Left ventricle myocardium inferior (tissue), 1 donor: ENCODE measurements at regions not wholly inside any gene's neighbourhood (a gene's known extent, or its start where the extent isn't known, plus 50 kb on each side); places are given as distances from the start of the nearest gene placed in this dataset.
"Not testable (repeated sequence)": the region's sequence is repeated elsewhere in the genome, so short reads cannot be mapped to it uniquely, and the experiment has no call there.

ENCODE experiments used
- DNase-seq: peaks from one replicate; pipeline ENCODE4 v3.0.0-alpha.2; 2020
- H3K27ac ChIP-seq: fragments of 200-600 bp; replicated peaks from 2 replicates; pipeline ENCODE4 v1.8.0; 2021
- H3K27me3 ChIP-seq: fragments of 200-600 bp; 2 replicates; pipeline ENCODE4 v1.8.0; 2021; ENCODE audit warnings: low read depth
- H3K36me3 ChIP-seq: fragments of 200-600 bp; 2 replicates; pipeline ENCODE4 v1.8.0; 2021
- H3K4me1 ChIP-seq: fragments of 200-600 bp; 2 replicates; pipeline ENCODE4 v1.8.0; 2021
- H3K4me3 ChIP-seq: fragments of 200-600 bp; 2 replicates; pipeline ENCODE4 v1.8.0; 2021; ENCODE audit warnings: mild to moderate bottlenecking, moderate library complexity
- H3K9me3 ChIP-seq: fragments of 200-600 bp; replicated peaks from 2 replicates; pipeline ENCODE4 v1.8.0; 2021
- CTCF ChIP-seq: fragments of 200-600 bp; IDR thresholded peaks from 2 replicates; pipeline ENCODE4 v1.8.0; 2021; ENCODE audit warnings: antibody characterized with exemption, mild to moderate bottlenecking, borderline replicate concordance
- intact Hi-C: fragments of 100-400 bp; cut with micrococcal nuclease; formaldehyde crosslinking; loops from one replicate; pipeline ENCODE4 v1.11.0; 2022
- donor health status: DM: no; HTN: yes; CAD: no; lungs with severe emphysema.

- DNase-seq: no peak
- Histone ChIP-seq H3K27me3 (no peaks in the 10 kb centered on the region), H3K27ac (no peak overlapping the region), H3K36me3 (no peaks in the 10 kb centered on the region), H3K4me1 (no peaks in the 10 kb centered on the region), H3K9me3 (peaks cover 15% of the 10 kb centered on the region), H3K4me3 (no peak overlapping the region)
- TF ChIP-seq CTCF: no peak
- intact Hi-C loops: no loop called here
These were observed 256.8 kb downstream of the TRIML1 start for GRCh38 chr4:188396037-188396436.

GRCh38 chr4:188399834-188400233 is 260.6 kb downstream of the TRIML1 start:
- H3K27ac ChIP-seq: no peak overlapping the region
- no peaks in the 10 kb centered on the region for H3K36me3 ChIP-seq
- DNase-seq: no peak
- H3K9me3 ChIP-seq: peaks cover 16% of the 10 kb centered on the region
- H3K4me3 ChIP-seq: no peak overlapping the region
- intact Hi-C loops: no loop called here
- TF ChIP-seq CTCF: no peak
- no peaks in the 10 kb centered on the region for H3K27me3 ChIP-seq
- no peaks in the 10 kb centered on the region for H3K4me1 ChIP-seq

GRCh38 chr4:188400451-188400850 is 261.2 kb downstream of the TRIML1 start:
- TF ChIP-seq CTCF: no peak
- intact Hi-C loops: no loop called here

GRCh38 chr4:188403272-188403671 is 264.0 kb downstream of the TRIML1 start:
- intact Hi-C loops: no loop called here
- Histone ChIP-seq H3K27me3 (no peaks in the 10 kb centered on the region), H3K4me1 (no peaks in the 10 kb centered on the region), H3K36me3 (no peaks in the 10 kb centered on the region), H3K9me3 (peaks cover 8% of the 10 kb centered on the region), H3K27ac (no peak overlapping the region), H3K4me3 (no peak overlapping the region)
- no peak for TF ChIP-seq CTCF
- DNase-seq: no peak

More at GRCh38 chr4:188400451-188400850, 261.2 kb downstream of the TRIML1 start:
- Histone ChIP-seq H3K36me3 (no peaks in the 10 kb centered on the region), H3K4me3 (no peak overlapping the region), H3K27me3 (no peaks in the 10 kb centered on the region), H3K4me1 (no peaks in the 10 kb centered on the region), H3K9me3 (peaks cover 16% of the 10 kb centered on the region), H3K27ac (no peak overlapping the region)
- DNase-seq: no peak

- H3K9me3 ChIP-seq, H3K4me1 ChIP-seq, DNase-seq, H3K36me3 ChIP-seq, H3K4me3 ChIP-seq, H3K27me3 ChIP-seq, H3K27ac ChIP-seq, intact Hi-C loops: not testable (repeated sequence)
These were observed 266.0 kb downstream of the TRIML1 start for GRCh38 chr4:188405071-188405835.

DNA sequence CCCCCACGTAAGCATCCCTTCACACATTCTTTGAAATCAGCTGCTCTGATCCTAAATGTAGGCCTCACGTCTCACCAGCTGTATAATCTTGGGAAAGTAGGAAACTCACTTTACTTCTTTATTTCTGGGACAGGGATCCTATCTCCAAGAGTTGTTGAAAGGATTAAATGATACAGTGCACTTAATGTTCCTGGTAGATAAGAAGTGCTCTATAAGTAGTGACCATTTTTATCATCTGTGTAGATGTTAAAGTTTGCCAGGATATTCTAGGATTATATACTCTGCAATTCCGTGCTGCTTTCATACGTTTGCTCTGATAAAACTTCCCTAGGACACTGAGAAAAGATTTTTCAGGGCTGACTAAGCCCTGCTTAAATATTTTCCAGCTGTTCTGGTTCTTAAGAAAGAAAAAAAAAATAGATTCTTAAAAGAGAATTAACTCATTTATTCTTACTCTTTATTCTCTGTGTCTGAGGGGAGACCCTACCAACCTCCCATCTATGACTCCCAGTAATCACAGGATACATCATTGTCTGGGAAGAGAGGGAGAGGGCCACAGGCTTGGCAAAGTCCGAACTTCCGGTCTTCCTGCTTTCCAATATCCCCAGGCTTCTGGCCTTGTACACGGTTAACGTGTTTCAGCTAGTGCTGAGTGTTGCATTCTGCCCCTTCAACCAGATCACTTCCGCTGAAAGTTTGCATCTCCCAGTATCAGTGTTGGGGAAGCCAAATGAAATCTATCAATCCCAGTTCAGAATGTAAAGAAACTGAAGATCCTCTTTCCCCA is 269.2 kb downstream of the TRIML1 start:
- DNase-seq: no peak
- Histone ChIP-seq H3K27ac (no peak overlapping the region), H3K36me3 (no peaks in the 10 kb centered on the region), H3K9me3 (no peaks in the 10 kb centered on the region), H3K4me1 (no peaks in the 10 kb centered on the region), H3K27me3 (no peaks in the 10 kb centered on the region), H3K4me3 (no peak overlapping the region)
- intact Hi-C loops: no loop called here
- no peak for TF ChIP-seq CTCF
